SU-DHL-6 (cell line): ENCODE measurements at regions not wholly inside any gene's neighbourhood (a gene's known extent, or its start where the extent isn't known, plus 50 kb on each side); places are given as distances from the start of the nearest gene placed in this dataset.

Source experiments
- EZH2phosphoT487 ChIP-seq: fragments of 200-600 bp; sonication (generic), shearing (Covaris generic); conservative IDR thresholded peaks from 2 replicates; pipeline ENCODE4 v1.6.1; 2018; ENCODE audit warnings: mild to moderate bottlenecking, antibody characterized with exemption, low read length, moderate library complexity, mixed read lengths
- TF ChIP-seq, protein P1 (sequence below): fragments of 200-600 bp; sonication (generic); IDR thresholded peaks from one replicate; pipeline ENCODE4 v1.5.1; 2017; ENCODE audit warnings: antibody characterized with exemption, mild to moderate bottlenecking, low read length, moderate library complexity; ENCODE audit not compliant: insufficient read depth, poor library complexity, severe bottlenecking

DNA sequence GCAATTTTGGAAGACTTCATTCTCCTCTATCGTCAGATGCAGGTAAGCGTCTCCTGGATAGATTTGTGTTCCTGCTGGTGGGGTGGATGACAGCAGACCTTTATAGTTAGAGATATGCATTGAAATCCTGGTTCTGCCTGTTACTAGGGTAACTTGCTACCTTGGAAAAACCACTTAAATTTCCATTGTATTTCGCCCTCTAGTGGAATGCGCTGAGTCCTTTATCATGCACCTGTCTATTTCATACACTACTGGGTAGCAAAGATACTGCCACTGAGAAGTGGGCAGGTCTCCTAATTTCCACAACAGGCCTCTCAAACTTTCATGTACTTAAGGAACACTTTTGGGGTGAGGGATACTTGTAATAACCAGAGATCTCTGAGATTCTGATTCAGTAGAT, 209.5 kb upstream of the SUCLG2 start:
- TF ChIP-seq, protein P1, sequence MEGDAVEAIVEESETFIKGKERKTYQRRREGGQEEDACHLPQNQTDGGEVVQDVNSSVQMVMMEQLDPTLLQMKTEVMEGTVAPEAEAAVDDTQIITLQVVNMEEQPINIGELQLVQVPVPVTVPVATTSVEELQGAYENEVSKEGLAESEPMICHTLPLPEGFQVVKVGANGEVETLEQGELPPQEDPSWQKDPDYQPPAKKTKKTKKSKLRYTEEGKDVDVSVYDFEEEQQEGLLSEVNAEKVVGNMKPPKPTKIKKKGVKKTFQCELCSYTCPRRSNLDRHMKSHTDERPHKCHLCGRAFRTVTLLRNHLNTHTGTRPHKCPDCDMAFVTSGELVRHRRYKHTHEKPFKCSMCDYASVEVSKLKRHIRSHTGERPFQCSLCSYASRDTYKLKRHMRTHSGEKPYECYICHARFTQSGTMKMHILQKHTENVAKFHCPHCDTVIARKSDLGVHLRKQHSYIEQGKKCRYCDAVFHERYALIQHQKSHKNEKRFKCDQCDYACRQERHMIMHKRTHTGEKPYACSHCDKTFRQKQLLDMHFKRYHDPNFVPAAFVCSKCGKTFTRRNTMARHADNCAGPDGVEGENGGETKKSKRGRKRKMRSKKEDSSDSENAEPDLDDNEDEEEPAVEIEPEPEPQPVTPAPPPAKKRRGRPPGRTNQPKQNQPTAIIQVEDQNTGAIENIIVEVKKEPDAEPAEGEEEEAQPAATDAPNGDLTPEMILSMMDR = peak; percentile 41
- TF ChIP-seq EZH2phosphoT487 = no peak
